HepG2 (cell line): ENCODE measurements at regions not wholly inside any gene's neighbourhood (a gene's known extent, or its start where the extent isn't known, plus 50 kb on each side); places are given as distances from the start of the nearest gene placed in this dataset.

ENCODE experiments used
- ATAC-seq: fragments of 200-7000 bp; cut with Tn5 transposase; 3 replicates; pipeline ENCODE4 v1.9.1; 2020; ENCODE audit warnings: mild to moderate bottlenecking, moderate library complexity
- BruUV-seq: library from RNA; stranded (reverse); fragments of 400-500 nt; replicated peaks from 2 replicates; lab custom pipeline; 2021; lab: Mats Ljungman, UMichigan
- CTCF ChIA-PET: fragments of 300-600 bp; formaldehyde crosslinking; extraction: SDS; loops from one replicate; lab custom pipeline; 2021; ENCODE audit warnings: low total read pairs, inconsistent platforms, low intra/inter-chr PET ratio; lab: Yijun Ruan, JAX
- POLR2A ChIA-PET: fragments of 350-600 bp; sonication (Branson Sonifier 250); formaldehyde crosslinking; loops from one replicate; lab custom pipeline; 2020; ENCODE audit warnings: antibody characterized with exemption, inconsistent platforms; lab: Yijun Ruan, JAX
- DNase-seq: peaks from one replicate; pipeline ENCODE4 v3.0.0-alpha.2; 2015; ENCODE audit warnings: low spot score
- FAIRE-seq: peaks from 3 replicates; lab custom pipeline; 2011; peaks lifted over from hg19 to GRCh38; lab: Jason Lieb, UNC
- H2AFZ ChIP-seq: one replicate; pipeline ENCODE4 v1.6.1; 2011; ENCODE audit warnings: low read length, inconsistent platforms
- H3K27ac ChIP-seq: fragments of 300-600 bp; 3 replicates; pipeline ENCODE4 v1.8.0; 2011; ENCODE audit warnings: mixed run types, mild to moderate bottlenecking, mixed read lengths, low read length, inconsistent platforms; ENCODE audit not compliant: insufficient read depth; ENCODE audit errors: extremely low read length
- H3K27me3 ChIP-seq, 2 experiments: fragments of 200-600 bp in 1 of 2; 2 replicates in 1 of 2; 3 replicates in 1 of 2; pipeline versions ENCODE4 v1.6.0 to v1.8.0; 2011; ENCODE audit warnings: low read length in 2 of 2, mild to moderate bottlenecking in 2 of 2, moderate library complexity in 2 of 2, inconsistent platforms in 1 of 2; ENCODE audit not compliant: insufficient read depth in 2 of 2, control insufficient read depth in 1 of 2
- H3K36me3 ChIP-seq, 2 experiments: fragments of 200-600 bp in 1 of 2; replicated peaks in 1 of 2; 2 replicates in 1 of 2; 3 replicates in 1 of 2; pipeline versions ENCODE4 v1.5.1 to v1.8.0; 2011; ENCODE audit warnings: low read length in 2 of 2, inconsistent platforms in 1 of 2; ENCODE audit not compliant: insufficient read depth in 2 of 2, control insufficient read depth in 1 of 2
- H3K4me1 ChIP-seq: 2 replicates; pipeline ENCODE4 v1.5.1; 2012; ENCODE audit warnings: low read length, inconsistent platforms; ENCODE audit not compliant: insufficient read depth
- H3K4me2 ChIP-seq: 2 replicates; pipeline ENCODE4 v1.6.0; 2011; ENCODE audit warnings: low read depth, low read length, inconsistent platforms
- H3K4me3 ChIP-seq, 3 experiments: fragments of 200-600 bp in 1 of 3; sonication (generic), shearing (Covaris generic) in 1 of 3; replicated peaks in 1 of 3; 2 replicates each; pipeline ENCODE4 v1.5.1; 2011 to 2016; ENCODE audit warnings: low read length in 3 of 3, inconsistent platforms in 2 of 3, low read depth in 2 of 3, mild to moderate bottlenecking in 2 of 3, control low read depth in 1 of 3, mixed read lengths in 1 of 3; ENCODE audit not compliant: insufficient read depth in 1 of 3
- H3K79me2 ChIP-seq: one replicate; pipeline ENCODE4 v1.6.1; 2011; ENCODE audit warnings: low read length, inconsistent platforms; ENCODE audit not compliant: insufficient read depth
- H3K9ac ChIP-seq: 2 replicates; pipeline ENCODE4 v1.6.0; 2011; ENCODE audit warnings: mild to moderate bottlenecking, low read depth, low read length, inconsistent platforms; ENCODE audit not compliant: insufficient read depth
- H3K9me3 ChIP-seq: 2 replicates; pipeline ENCODE4 v1.5.1; 2012; ENCODE audit warnings: mild to moderate bottlenecking, low read length
- H4K20me1 ChIP-seq: 2 replicates; pipeline ENCODE4 v1.6.0; 2011; ENCODE audit warnings: inconsistent platforms, mild to moderate bottlenecking, low read length, moderate library complexity; ENCODE audit not compliant: insufficient read depth
- BRF2 ChIP-seq: sonication (generic); formaldehyde crosslinking; IDR thresholded peaks from 2 replicates; pipeline ENCODE4 v1.8.1; 2022; ENCODE audit warnings: mild to moderate bottlenecking, missing genetic modification reagents
- ELF1 ChIP-seq: sonication (generic); formaldehyde crosslinking; IDR thresholded peaks from 2 replicates; pipeline ENCODE4 v1.4.0; 2020; ENCODE audit warnings: missing genetic modification reagents
- FUBP1 ChIP-seq: sonication (generic); formaldehyde crosslinking; IDR thresholded peaks from 2 replicates; pipeline ENCODE4 v1.5.1; 2020; ENCODE audit warnings: missing genetic modification reagents, mild to moderate bottlenecking, borderline replicate concordance
- HDAC2 ChIP-seq: sonication (generic); formaldehyde crosslinking; IDR thresholded peaks from 2 replicates; pipeline ENCODE4 v1.4.0; 2020; ENCODE audit warnings: missing genetic modification reagents
- HMGA1 ChIP-seq: sonication (generic); formaldehyde crosslinking; conservative IDR thresholded peaks from 2 replicates; pipeline ENCODE4 v1.4.0; 2020; ENCODE audit warnings: missing genetic modification reagents
- LBX2 ChIP-seq: sonication (generic); formaldehyde crosslinking; IDR thresholded peaks from 2 replicates; pipeline ENCODE4 v1.5.0; 2020; ENCODE audit warnings: missing genetic modification reagents, mild to moderate bottlenecking, borderline replicate concordance
- MXD1 ChIP-seq: sonication (generic); formaldehyde crosslinking; IDR thresholded peaks from 2 replicates; pipeline ENCODE4 v1.4.0; 2020; ENCODE audit warnings: mild to moderate bottlenecking, missing genetic modification reagents
- PRDM4 ChIP-seq: sonication (generic); formaldehyde crosslinking; IDR thresholded peaks from 2 replicates; pipeline ENCODE4 v1.9.0; 2021; ENCODE audit warnings: missing genetic modification reagents, borderline replicate concordance
- SMAD3 ChIP-seq: sonication (generic); formaldehyde crosslinking; IDR thresholded peaks from 2 replicates; pipeline ENCODE4 v1.4.0; 2020; ENCODE audit warnings: missing genetic modification reagents
- SRSF4 ChIP-seq: fragments of 200-400 bp; formaldehyde crosslinking; IDR thresholded peaks from one replicate; pipeline ENCODE4 v1.6.1; 2018; ENCODE audit warnings: mild to moderate bottlenecking, low read depth, low read length, moderate library complexity; ENCODE audit not compliant: poor library complexity, severe bottlenecking
- TBX2 ChIP-seq: sonication (generic); formaldehyde crosslinking; IDR thresholded peaks from 2 replicates; pipeline ENCODE4 v1.5.0; 2020; ENCODE audit warnings: missing genetic modification reagents, mild to moderate bottlenecking, borderline replicate concordance
- ZFP90 ChIP-seq: sonication (generic); formaldehyde crosslinking; IDR thresholded peaks from 2 replicates; pipeline ENCODE4 v1.8.0; 2022; ENCODE audit warnings: missing genetic modification reagents, mild to moderate bottlenecking, inconsistent platforms, borderline replicate concordance
- ZNF138 ChIP-seq: sonication (generic); formaldehyde crosslinking; IDR thresholded peaks from 2 replicates; pipeline ENCODE4 v1.5.0; 2020; ENCODE audit warnings: mild to moderate bottlenecking, low read depth, missing genetic modification reagents
- ZNF180 ChIP-seq: sonication (generic); formaldehyde crosslinking; IDR thresholded peaks from 2 replicates; pipeline ENCODE4 v1.4.0; 2020; ENCODE audit warnings: low read depth, missing genetic modification reagents, borderline replicate concordance
- ZNF205 ChIP-seq: IDR thresholded peaks from 2 replicates; pipeline ENCODE4 v1.6.1; 2018; ENCODE audit warnings: missing biosample characterization, missing genetic modification reagents
- ZNF431 ChIP-seq: sonication (generic); formaldehyde crosslinking; IDR thresholded peaks from 2 replicates; pipeline ENCODE4 v1.9.0; 2022; ENCODE audit warnings: missing genetic modification reagents, low read depth, mild to moderate bottlenecking, borderline replicate concordance
- ZNF530 ChIP-seq: sonication (generic); formaldehyde crosslinking; IDR thresholded peaks from 2 replicates; pipeline ENCODE4 v1.5.0; 2020; ENCODE audit warnings: low read depth, mild to moderate bottlenecking, missing genetic modification reagents
- ZNF776 ChIP-seq: sonication (generic); formaldehyde crosslinking; IDR thresholded peaks from 2 replicates; pipeline ENCODE4 v1.4.0; 2020; ENCODE audit warnings: mild to moderate bottlenecking, missing genetic modification reagents
- WGBS: methylation state at CpG from one replicate; pipeline ENCODE4 v1.1.6; 2017; ENCODE audit warnings: low lambda C conversion rate; 5-methylcytosine and 5-hydroxymethylcytosine counted together
- in situ Hi-C: cut with HindIII; loops from 2 replicates; pipeline ENCODE4 v1.10.0; 2017; ENCODE audit warnings: low pct_unique_long_range_greater_than_20kb; ENCODE audit not compliant: extremely low pct_ligation_motif_present
- intact Hi-C: fragments of 100-400 bp; cut with micrococcal nuclease; formaldehyde crosslinking; loops from one replicate; pipeline ENCODE4 v1.10.0; 2022; ENCODE audit not compliant: unreplicated experiment

DNA sequence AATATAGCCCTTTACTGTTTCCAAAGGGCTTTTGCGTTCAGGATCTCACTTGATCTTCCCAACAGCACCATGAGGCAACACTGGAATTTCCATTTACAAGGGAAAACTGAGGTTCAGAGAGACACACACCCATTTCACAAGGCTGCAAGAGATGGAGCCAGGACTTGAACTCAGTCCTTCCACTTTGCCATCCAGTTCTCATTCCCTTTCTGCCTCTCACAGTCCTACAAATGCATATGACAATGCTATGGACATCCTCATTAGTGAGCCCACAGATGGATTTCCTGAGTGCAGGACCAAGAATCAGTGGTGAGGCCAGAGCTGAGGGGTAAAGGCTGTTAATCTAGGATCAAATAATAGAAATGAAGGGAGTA, 136.1 kb upstream of the MYCN start:
- Histone ChIP-seq H3K79me2 (no peaks in the 10 kb centered on the region), H3K36me3 (no peaks in the 10 kb centered on the region)
- ATAC-seq: no peak
- TF ChIP-seq MXD1 (no peak), PRDM4 (CRISPR knock-in tag) (no peak), ZNF776 (CRISPR knock-in tag) (no peak), BRF2 (CRISPR knock-in tag) (no peak), ZNF431 (CRISPR knock-in tag) (no peak), ELF1 (CRISPR knock-in tag) (no peak), TBX2 (CRISPR knock-in tag) (no peak), HMGA1 (CRISPR knock-in tag) (no peak), SRSF4 (no peak), ZNF205 (CRISPR knock-in tag) (no peak), ZFP90 (no peak), ZNF180 (CRISPR knock-in tag) (no peak), SMAD3 (CRISPR knock-in tag) (no peak), ZNF530 (CRISPR knock-in tag) (no peak), FUBP1 (CRISPR knock-in tag) (no peak), ZNF138 (CRISPR knock-in tag) (no peak), LBX2 (CRISPR knock-in tag) (no peak), HDAC2 (CRISPR knock-in tag) (no peak)
- TF ChIP-seq, all 625 proteins: peak for 0
- peaks cover 15% of the 10 kb centered on the region; the same call in 1 of the 2 replicates for H3K4me1 ChIP-seq
- no peak overlapping the region for H3K27ac ChIP-seq
- no peak for DNase-seq
- no peaks in the 10 kb centered on the region for H4K20me1 ChIP-seq
- H3K27me3 ChIP-seq: peaks cover 1 to 14% of the 10 kb centered on the region in 2 experiments; a peak in 2 of 5 replicates
- POLR2A ChIA-PET: no interaction called here
- no peak overlapping the region for H2AFZ ChIP-seq
- in situ Hi-C loops (no loop called here), intact Hi-C loops (no loop called here)
- WGBS: 88% methylated on average over 1 of the region's 1 CpG
- BruUV-seq: no TSS peak
- CTCF ChIA-PET: no interaction called here
- no peak for FAIRE-seq
- H3K9me3 ChIP-seq: no peaks in the 10 kb centered on the region
- no peak overlapping the region for H3K9ac ChIP-seq
- H3K4me2 ChIP-seq: no peak overlapping the region
- H3K4me3 ChIP-seq: no peak overlapping the region
